ENCODE measurements at regions not wholly inside any gene's neighbourhood (a gene's known extent, or its start where the extent isn't known, plus 50 kb on each side); places are given as distances from the start of the nearest gene placed in this dataset.

- TF ChIP-seq POLR2AphosphoS5 (IDR thresholded peaks at IDR 0.05; ENCODE audit: low read depth, low read length) (no peak), REST (IDR thresholded peaks at IDR 0.05; ENCODE audit: insufficient read depth in 1 of 2, low read depth in 2 of 2, low read length in 2 of 2) (no peak)
Observed at GRCh38 chr4:81891005-81891996, 419.6 kb upstream of the RASGEF1B start.
